Mucosa of descending colon (tissue), 3 donors: ENCODE measurements at regions not wholly inside any gene's neighbourhood (a gene's known extent, or its start where the extent isn't known, plus 50 kb on each side); places are given as distances from the start of the nearest gene placed in this dataset.
A peak's percentile ranks its signal among the peaks of the same experiment; 100 is the strongest.

Experiments
- ATAC-seq: fragments of 200-7000 bp; cut with Tn5 transposase; one replicate; pipeline ENCODE4 v1.9.1; 2020; ENCODE audit warnings: mild to moderate bottlenecking, moderate library complexity
- DNase-seq, 3 donors: peaks; one replicate each; pipeline ENCODE4 v3.0.0-alpha.2; 2020
- H3K36me3 ChIP-seq: fragments of 200-600 bp; one replicate; pipeline ENCODE4 v1.8.0; 2021; ENCODE audit warnings: low read depth, mild to moderate bottlenecking
- H3K4me1 ChIP-seq: fragments of 200-600 bp; one replicate; pipeline ENCODE4 v1.8.0; 2021; ENCODE audit warnings: low read depth, mild to moderate bottlenecking
- H3K4me3 ChIP-seq: fragments of 200-600 bp; one replicate; pipeline ENCODE4 v1.8.0; 2021; ENCODE audit warnings: mild to moderate bottlenecking
- H3K9me3 ChIP-seq: fragments of 200-600 bp; one replicate; pipeline ENCODE4 v1.8.0; 2021; ENCODE audit warnings: mild to moderate bottlenecking
- intact Hi-C, 2 donors: fragments of 100-400 bp; cut with DNase I in 1 of 2; cut with micrococcal nuclease in 1 of 2; formaldehyde crosslinking; loops; one replicate each; pipeline versions ENCODE4 v1.11.0 to v1.11.1; 2022; cut with DNase I, micrococcal nuclease
- TF ChIP-seq, protein P1 (sequence below): fragments of 200-600 bp; IDR thresholded peaks from one replicate; pipeline ENCODE4 v1.8.0; 2022; ENCODE audit warnings: antibody characterized with exemption, mild to moderate bottlenecking
- donor health status: DM: no; HTN: no; CAD: no; lungs with moderate emphysema.
- donor health status: DM: no; HTN: no; CAD: no.
- donor health status: DM: no; HTN: yes; CAD: no.

DNA sequence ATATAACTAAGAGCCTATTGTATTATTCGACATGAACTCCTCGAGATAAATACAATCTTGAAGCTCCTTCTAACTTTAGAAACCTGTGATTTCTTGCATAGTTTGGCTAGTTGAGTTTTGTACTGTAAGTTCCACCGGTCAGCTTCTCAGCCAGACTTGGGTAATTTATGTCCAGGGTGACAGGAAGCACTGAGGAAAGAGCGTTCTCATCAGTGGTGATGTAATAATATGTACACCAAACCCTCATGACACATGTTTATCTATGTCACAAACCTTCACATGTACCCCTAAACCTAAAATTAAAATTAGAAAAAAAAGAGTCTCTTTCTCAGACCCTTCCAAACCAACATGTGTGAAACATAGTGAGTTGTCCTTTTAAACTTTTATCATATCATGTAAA lies 205.7 kb downstream of the KCNRG start:
- no peak overlapping the region for H3K4me3 ChIP-seq
- intact Hi-C loops: no loop called here
- H3K36me3 ChIP-seq: no peaks in the 10 kb centered on the region
- H3K4me1 ChIP-seq: no peaks in the 10 kb centered on the region
- DNase-seq (no peak), ATAC-seq (no peak)
- TF ChIP-seq, protein P1, sequence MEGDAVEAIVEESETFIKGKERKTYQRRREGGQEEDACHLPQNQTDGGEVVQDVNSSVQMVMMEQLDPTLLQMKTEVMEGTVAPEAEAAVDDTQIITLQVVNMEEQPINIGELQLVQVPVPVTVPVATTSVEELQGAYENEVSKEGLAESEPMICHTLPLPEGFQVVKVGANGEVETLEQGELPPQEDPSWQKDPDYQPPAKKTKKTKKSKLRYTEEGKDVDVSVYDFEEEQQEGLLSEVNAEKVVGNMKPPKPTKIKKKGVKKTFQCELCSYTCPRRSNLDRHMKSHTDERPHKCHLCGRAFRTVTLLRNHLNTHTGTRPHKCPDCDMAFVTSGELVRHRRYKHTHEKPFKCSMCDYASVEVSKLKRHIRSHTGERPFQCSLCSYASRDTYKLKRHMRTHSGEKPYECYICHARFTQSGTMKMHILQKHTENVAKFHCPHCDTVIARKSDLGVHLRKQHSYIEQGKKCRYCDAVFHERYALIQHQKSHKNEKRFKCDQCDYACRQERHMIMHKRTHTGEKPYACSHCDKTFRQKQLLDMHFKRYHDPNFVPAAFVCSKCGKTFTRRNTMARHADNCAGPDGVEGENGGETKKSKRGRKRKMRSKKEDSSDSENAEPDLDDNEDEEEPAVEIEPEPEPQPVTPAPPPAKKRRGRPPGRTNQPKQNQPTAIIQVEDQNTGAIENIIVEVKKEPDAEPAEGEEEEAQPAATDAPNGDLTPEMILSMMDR: no peak
- peaks cover 7% of the 10 kb centered on the region for H3K9me3 ChIP-seq

- peak; percentile 78 for ATAC-seq
- Histone ChIP-seq H3K9me3 (no peaks in the 10 kb centered on the region), H3K4me1 (no peaks in the 10 kb centered on the region), H3K36me3 (no peaks in the 10 kb centered on the region), H3K4me3 (no peak overlapping the region)
- TF ChIP-seq, protein P1: no peak
- DNase-seq: peak; percentile 52 to 75 (median 55)
- intact Hi-C loops: no loop called here
Measured at GRCh38 chr13:50222569-50223332, 207.5 kb downstream of the KCNRG start.

DNA sequence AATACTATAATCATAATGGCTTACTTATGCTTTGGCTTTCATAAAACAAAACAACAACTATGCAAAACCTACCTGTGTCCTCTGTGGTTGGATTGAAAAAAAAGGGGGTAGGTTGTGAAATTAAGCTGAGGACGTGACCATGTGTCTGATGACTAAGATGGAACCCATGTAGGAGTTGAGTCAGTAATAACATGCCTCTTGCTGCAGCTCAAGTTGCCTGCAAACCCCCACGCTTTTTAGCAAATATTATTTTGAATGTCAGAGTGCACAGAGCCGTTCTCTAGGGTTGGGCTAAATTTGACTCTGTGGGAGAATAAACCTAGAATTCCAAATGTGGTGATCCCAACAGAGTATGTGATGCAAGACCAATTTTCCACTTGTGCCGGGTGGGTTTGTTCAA lies 209.3 kb downstream of the KCNRG start:
- no peak overlapping the region for H3K4me3 ChIP-seq
- no peaks in the 10 kb centered on the region for H3K4me1 ChIP-seq
- H3K36me3 ChIP-seq: no peaks in the 10 kb centered on the region
- no peak for DNase-seq
- intact Hi-C loops: no loop called here
- TF ChIP-seq, protein P1: no peak
- ATAC-seq: no peak
- H3K9me3 ChIP-seq: no peaks in the 10 kb centered on the region

- TF ChIP-seq, protein P1: no peak
- H3K4me3 ChIP-seq: no peak overlapping the region
- intact Hi-C loops: no loop called here
- no peak for DNase-seq
- ATAC-seq: no peak
- H3K9me3 ChIP-seq: no peaks in the 10 kb centered on the region
- H3K4me1 ChIP-seq: peaks cover 2% of the 10 kb centered on the region
- no peaks in the 10 kb centered on the region for H3K36me3 ChIP-seq
Measured at GRCh38 chr13:50225193-50226155, 210.2 kb downstream of the KCNRG start.

DNA sequence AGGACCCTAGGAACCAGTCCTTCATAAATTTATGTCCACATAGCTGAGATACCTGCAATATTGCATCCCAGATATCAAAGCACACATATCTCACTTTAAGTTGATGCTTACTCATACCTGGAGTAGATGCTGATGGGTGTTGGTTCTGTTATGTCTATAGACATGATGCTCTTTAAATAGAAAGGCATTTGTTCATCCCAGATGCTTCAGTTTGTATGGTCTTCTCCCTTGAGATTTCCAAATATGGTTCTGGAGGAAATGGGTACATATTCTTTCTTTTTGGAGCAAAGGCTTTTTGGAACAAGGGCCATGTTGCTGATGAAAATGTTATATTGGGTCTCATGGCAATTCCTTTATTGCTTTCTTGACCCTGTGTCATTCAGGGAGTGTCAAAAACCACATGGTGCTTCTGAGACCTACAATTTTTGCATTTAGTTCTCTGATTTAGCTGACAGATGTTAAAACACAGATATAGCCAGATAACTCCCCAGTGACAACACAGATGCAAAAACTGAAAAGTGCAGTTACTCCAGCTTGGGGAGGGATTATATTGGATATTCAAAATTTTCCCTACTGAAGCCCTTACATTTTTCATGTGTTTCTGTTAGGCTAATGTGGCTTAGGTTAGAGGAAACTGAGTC lies 211.4 kb downstream of the KCNRG start:
- no peak for DNase-seq
- peaks cover 5% of the 10 kb centered on the region for H3K4me1 ChIP-seq
- intact Hi-C loops: no loop called here

More for the DNA sequence above, 211.4 kb downstream of the KCNRG start:
- no peak for ATAC-seq
- H3K4me3 ChIP-seq: no peak overlapping the region
- TF ChIP-seq, protein P1: no peak
- H3K9me3 ChIP-seq: no peaks in the 10 kb centered on the region
- H3K36me3 ChIP-seq: no peaks in the 10 kb centered on the region
